GM21447 (cell line): ENCODE measurements at regions not wholly inside any gene's neighbourhood (a gene's known extent, or its start where the extent isn't known, plus 50 kb on each side); places are given as distances from the start of the nearest gene placed in this dataset.

Experiments
- ATAC-seq: cut with Tn5 transposase; IDR thresholded peaks from one replicate; pipeline ENCODE4 v1.9.1; 2021; ENCODE audit not compliant: unreplicated experiment

DNA sequence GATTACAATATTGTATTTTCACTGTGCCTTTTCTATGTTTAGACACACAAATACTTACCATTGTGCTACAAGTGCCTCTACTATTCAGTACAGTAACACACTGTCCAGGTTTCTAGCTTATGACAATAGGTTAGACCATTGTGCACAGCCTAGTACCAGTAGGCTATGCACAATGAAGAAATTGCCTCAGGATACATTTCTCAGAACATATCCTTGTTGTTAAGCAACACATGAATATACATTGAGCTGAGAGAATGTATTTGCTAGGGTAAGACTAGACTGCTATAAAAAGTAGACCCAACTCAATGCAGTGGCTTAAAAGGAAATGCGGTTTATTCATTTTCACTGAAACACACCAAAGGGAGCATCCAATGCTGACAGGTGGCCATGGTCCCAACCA, 285.1 kb downstream of the HS3ST3A1 start:
- ATAC-seq, result no peak

DNA sequence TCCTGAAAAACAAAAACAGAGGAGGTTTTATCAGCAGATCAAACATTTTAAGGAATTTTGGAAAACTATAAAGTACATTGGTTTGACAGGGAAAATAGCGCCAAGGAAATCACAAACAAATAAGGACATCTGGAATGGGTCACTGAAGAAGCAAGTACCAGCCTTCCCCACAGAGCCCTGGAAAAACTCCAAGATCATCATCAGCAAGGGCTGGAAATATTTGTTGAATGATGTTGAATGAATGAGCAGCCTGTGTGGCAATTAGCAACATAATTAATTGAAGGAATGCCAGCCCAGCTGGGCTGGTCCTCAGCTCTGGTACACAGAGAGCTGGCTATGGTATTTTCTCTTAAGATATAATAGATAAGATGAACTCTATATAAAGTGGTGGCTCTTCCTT, 290.4 kb downstream of the HS3ST3A1 start:
- ATAC-seq, result no peak

DNA sequence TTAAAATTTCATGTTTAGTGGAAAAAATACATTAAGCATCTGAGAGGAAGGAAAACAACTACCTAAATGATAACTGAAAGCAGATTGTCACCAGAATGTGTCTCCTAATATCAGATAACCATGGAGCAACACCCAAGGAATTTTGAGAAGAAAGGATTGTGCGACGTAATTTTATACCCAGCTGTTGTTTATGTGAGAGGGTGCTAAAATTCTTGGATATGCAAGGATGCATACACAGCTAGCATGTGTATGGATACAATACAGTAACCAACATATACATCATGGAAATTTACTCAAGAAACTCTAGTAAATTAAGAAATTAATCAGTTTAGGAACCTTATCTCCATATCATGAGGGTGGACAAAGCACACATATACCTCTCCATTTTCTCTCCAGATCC, 290.9 kb downstream of the HS3ST3A1 start:
- no peak for ATAC-seq

DNA sequence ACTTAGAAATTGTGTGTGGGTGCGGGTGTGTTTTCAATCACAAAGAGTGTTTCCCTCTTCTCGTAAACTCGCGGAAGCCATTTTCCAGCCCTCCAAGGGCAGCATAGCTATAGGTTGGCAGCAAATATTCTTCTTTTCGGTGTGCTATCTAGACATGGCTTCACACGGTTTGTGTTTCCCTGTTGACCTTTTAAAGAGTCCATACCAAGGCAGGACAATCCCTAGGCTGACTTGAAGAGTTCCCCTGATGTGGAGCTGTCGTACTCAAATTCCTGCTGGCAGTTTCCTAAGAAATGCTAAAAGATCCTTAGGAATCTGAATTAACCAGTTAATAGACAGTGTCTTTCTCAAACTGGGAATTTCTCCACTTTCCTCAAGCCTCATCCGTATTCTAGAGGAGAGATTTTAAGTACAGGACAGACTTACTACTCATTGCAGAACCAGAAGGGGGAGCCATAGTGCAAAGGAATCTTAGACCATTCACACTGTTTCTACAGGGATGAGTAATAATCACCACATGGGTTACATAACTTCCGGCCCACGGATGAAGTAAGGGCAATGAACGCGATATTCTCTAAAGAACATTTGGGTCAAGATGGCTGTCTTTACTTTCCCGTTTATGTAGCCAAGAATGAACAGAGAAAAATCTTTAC, 288.6 kb upstream of the ELAC2 start:
- ATAC-seq, result no peak

DNA sequence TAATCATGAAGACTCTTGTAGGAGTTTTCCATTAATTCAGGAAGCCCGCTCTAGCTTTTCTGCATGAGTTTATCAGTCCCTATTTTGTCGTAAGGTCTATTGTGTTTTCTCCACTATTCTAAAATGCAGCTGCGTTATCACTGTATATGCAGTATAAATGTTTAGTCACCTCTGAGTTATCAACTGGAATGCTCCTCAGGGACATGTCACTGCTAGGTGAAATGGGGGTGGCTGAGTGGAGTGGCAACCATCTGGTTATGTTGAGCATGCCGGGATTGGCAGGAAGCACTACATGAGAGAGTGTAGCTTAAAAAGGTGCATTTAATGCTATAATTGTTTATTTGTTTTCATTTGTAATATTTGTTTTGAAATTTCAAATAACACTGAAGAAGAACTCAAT, 285.2 kb upstream of the ELAC2 start:
- ATAC-seq, result no peak

DNA sequence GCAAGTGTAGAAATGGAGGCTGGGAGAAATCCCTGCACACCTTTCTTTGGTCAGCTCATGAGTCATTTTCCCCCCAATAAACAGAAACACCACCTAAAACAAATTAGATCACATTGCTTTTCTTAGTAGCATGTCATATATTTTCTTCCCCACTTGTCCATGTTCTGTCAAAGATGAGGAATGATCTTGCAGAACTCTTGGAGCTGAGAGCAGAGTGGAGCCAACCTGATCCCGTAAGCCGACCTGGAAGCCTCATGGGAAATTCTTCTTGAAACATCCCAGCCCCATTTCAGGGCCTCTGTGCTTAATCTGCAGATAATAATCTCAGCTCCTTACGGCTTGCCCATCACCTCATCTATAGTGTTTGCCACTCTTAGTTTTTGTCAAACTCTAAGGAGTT, 284.6 kb upstream of the ELAC2 start:
- no peak for ATAC-seq

DNA sequence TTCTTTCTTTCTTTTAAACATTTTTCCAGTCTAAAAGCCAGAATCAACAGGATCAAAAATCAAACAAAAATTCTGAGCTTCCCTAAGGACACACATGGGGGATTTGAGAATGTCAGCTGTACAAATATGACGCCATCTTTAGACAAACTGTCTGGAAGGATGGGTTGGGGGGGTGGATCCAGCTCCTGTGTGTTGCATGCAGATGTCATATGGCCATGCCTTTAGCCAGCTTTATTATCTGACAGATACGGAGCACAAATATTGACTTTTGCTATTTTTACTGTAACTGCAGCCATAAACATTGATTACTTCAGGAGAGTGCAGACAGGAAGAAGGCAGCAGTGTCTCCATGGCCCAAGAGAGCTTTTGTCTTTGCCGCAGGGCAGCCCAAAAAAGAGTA, 279.4 kb upstream of the ELAC2 start:
- ATAC-seq, result no peak

DNA sequence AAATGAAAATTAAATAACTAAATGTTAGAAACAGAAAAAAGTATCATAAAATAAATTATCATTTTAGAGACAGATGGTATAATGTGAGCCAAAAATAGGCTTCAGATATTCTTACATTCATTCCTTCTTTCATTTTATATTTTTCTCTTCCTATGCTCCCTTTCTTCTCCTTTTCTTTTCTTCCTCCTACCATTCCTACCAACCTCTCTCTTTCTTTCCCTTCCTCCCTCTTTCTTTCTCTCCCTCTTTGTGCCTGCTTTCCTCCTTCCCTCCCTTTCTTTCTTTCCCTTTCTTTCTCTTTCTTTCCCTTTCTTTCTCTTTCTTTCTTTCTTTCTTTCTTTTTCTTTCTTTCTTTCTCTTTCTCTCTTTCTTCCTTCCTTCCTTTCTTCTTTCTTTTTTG, 275.6 kb upstream of the ELAC2 start:
- no peak for ATAC-seq

DNA sequence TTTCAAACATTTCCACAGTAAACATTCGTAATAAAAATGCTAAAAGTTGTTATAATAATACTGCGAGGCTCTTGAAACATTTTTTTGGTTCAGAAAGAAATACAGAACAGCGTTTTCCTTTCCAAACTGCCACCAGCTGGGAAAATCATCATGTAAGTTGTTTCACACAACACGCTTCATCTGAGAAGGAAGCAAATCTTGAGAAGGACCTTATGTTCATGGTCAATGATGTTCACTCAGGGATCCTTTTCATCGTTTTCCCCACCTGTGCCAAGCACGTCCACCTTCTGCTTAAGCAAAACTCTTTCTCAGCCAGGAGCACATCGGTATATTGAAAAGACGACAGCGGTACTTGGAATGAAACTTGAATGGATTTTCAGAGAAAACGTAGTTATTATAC, 274.5 kb upstream of the ELAC2 start:
- no peak for ATAC-seq

DNA sequence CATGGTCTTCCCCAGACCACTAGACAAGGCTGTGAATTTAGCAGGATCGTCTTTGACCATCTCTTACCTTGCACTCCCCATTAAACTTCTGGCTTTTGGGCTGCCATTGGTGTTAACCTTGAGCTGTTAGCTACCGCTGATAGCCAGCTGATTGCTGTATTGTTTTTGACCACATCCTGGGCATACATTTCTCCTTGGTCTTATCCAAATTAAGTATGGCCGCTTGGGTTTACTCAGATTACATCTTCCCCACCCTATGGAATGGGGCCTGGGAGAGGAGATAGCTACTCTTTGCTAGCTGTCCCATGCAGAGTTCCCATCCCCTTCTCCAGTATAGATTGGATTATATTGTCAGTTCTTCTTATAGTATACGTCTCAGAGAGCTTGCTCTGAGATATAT, 270.4 kb upstream of the ELAC2 start:
- ATAC-seq, result no peak

DNA sequence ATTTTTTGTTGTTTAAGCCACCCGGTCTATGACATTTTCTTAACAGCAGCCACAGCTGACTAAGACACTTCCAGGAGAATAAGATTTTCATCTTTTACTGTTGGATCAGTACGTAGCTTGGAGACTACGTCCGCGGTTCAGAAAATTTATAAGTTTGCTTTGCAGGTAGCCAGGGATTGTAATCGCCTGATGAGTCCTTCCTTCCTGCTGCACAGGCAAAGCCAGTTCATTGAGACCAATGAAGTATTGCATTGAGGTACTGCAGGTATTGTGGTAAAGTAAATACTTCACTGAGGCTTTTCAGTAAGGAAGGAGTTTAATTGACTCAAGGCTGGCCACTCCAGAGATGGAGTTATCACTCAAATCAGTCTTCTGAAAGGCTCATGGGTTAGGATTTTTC, 269.4 kb upstream of the ELAC2 start:
- no peak for ATAC-seq

DNA sequence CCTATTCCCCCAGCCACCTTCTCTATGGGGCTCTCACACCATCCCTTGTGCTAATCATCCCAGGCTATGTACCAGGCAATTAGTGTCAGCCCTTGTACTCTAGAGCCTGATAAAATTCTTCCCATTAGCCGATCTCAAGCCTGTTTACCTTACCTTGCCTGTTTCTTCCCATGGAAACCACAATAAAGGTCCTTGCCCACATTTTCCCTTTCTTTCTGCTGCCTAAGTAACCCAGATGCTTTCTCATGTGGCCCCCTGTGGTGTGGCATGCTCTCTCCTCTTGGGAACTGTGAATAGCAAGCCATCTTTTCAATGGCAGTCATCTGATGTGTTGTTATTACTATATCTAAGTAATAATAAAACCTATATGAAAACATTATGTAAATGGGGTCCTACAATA, 265.8 kb upstream of the ELAC2 start:
- ATAC-seq, result no peak

DNA sequence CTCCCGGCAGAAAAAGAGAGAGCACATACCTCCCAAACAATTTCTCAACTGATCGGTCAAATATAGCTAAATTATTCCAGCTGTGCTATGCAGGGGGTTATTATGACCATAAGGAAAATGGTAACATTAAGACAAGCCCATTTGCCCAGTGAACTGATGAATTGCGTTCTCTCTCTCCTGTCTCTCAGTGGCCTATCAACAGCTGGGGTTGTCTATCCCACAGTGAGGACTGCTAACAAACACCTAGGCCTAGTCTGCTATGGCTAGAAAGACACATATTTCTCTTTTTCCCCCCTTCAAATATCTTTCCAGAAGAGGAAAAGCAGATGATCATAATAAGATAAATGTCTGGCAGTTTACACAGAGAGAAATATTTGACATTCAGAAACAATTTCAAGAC, 263.8 kb upstream of the ELAC2 start:
- ATAC-seq, result no peak

DNA sequence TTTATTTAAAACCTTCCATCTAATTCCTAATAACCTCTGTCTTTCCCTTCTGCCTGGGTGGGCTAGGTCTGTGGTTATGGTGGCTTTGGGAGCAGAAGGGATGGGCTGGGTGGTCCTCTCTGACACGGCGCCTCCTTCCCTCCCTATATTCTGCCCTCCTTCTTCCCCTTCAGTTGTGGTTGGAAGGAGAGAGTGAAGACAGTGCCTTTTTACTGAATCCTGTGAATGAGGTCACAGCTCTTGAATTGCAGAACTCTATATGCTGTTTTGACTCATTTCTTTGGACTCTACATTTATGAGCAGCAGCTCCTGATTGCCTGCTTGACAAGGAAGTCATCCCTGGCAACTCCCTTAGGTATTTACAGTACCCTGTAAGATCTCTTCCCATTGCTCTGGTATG, 256.0 kb upstream of the ELAC2 start:
- ATAC-seq, result no peak

DNA sequence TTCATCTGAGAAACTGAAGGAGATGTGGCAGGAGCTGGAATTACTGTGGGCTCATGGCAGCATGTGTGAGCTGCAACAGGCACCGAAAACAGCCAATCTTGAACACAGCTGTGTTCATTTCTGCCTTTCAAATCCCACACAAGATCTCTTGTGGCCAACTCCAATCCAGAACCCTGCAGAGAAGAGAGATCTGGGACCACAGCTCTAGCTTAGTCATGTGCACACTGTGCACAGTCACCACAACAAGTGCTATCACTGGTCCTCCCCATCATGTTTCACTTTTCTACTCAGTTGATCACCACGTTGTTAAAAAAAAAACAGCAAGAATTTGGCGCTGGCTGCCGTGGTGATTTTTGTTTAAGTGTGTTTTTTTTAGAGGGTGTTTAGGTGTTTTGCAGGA, 254.5 kb upstream of the ELAC2 start:
- no peak for ATAC-seq

DNA sequence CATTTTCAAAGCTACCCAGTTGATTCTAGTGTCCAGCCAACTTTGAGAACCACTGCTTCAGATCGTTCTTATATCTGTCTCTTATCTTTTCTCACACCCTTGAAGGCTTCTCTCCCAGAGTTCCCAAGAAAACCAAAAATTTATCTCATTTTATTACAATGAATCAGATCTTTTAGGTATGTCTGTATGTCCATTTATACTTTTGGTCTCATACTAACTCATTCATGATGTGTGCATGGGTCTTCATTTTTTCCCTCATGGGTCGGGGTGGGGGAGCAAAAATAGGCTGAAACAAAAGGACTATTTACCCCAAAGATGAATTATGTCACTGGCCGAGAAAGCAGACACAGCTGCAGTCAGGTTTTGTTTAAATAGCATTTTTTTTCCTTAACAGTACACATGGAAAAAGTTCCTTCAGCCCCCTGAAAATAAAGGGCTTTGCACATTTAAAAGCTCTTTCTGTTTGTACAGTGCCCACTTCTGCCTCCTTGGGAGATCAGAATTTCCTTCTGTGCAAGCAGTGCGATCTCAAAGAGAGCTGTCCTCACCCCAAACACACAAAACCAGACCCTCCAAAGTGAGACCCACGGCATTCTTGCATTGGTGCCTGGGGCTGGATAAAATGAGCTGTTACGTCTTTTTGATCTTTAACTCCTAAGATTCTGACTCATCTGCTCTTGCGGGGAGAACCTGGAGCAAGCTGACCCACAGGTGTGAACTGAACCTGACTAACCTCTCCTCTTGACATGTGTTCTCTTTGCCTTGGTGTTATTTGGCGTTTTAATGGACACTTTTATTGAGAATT, 251.2 kb upstream of the ELAC2 start:
- ATAC-seq, result no peak

DNA sequence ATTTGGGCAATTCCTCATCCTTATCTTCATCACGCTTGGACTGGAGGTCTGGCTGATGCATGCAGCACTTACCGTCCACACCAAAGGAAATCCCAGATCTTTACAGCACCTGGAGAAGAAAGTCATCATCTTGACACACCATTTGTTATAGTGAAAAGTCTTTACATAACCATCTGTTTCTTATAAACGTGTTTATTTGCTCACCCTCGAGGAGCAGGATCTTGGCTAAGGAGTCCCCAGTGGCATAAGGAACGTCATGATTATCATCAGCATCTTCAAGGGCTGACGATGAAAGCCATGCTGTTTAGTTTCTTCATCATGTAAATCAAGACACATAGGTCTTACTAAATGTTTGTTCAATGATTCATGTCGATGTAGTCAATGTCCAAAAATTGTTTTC, 248.8 kb upstream of the ELAC2 start:
- no peak for ATAC-seq

DNA sequence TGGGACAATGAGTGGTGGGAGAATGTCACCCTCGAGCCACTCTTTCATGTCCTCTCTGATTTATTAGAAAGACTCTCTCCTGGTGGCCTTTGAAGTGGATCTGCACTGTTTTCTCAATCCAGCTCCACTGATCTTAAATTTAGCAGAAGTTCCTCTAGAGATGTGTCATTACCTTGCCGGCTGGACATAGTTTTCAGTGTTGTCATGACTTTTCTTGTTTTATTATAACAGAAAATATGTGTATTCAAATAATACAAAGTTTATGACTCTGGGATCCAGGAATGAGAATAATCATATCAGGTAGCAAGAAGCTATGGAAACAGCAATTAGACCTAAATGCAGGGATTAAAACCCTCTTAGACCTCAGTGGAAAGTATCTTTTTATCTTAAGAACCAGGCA, 247.5 kb upstream of the ELAC2 start:
- ATAC-seq, result no peak

DNA sequence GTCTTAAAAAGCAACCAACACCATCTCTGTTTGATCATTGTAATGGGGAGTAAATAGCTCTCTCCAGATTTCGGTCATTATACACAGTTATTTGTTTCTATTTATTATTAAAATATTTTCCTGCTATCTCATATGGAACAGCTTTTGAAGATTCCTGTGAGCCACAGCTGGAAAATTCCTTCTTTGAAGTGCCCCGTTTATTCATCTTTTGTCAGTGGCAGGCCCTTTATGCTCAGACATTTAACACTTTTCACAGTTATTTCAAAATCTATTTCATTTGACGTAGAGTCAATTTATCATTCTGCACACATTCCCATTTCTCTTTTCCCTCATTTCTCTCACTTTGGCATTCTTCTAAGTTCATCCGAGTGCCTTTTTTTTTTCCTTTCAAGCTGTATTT, 245.9 kb upstream of the ELAC2 start:
- ATAC-seq, result no peak

DNA sequence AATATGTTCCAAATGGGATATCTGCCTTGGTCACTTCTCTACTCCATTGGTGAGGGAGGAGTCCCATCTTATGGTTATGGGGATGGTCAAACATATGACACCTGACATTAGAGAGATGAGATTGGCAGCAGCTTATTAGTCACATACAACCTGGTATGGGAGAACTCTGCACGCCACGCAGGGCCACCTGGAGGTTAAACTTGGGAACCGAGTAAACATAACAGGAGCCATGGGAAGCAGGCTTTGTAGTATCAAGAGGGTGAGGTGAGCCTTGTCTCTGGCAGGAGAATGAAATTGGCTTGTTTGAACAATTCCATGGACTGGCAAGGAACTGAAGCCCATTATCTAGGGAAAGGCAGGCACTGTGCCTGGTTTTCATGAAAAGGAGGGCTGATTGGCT, 238.7 kb upstream of the ELAC2 start:
- no peak for ATAC-seq

DNA sequence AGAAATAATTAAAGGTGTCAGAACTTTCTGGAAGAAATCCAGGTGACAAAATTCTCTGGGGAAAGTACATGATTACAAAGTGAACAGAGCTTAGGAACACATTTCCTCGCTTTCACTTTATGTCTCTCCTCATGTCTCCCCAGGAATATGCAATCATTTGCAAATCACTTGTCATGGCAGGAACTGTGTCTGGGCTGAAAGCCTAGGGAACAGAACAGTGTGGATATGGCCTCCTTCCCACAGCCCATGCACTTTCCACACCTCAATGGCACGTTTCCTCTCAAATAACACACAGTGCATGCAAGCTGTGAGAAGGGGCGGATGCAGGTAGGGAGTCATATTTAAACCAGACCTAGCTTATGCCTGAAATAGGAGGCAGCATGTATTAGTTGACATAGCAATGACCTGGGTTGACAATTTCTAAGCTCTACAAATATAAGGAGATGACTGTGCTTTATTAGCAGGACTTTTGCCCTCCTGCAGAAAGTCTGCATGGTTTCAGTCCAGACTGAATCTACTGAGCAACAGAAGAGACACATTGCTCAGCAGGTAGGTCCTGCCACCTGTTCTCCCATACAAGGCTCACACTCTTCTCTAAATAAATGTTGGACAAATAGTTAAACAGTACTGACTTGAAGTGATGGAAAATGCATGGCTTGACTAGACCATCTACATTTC, 236.0 kb upstream of the ELAC2 start:
- ATAC-seq, result no peak

DNA sequence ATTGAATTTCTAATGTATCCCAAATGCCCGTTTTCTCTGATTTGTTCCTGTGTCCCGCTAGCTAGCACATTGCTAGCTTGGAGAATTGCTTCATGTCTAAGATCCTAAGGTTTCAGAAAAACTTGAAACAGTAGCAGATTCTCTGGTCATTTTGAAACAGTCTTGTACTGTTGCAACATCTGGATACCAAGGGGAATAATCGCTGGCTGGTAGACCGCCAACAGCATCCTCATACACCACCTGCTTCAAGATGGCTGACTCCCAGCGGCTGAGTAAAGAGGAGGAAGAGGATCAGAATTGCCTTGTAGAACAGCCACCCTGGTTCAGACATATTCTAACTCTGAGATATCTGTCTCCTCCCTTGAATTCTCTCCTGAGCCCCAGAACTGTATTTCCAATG, 226.7 kb upstream of the ELAC2 start:
- no peak for ATAC-seq
